ENCODE measurements at regions not wholly inside any gene's neighbourhood (a gene's known extent, or its start where the extent isn't known, plus 50 kb on each side); places are given as distances from the start of the nearest gene placed in this dataset.

GRCh38 chr15:69996321-69997160 lies 101.2 kb downstream of the TLE3 start:
- peaks cover 51 to 80% (median 76%) of the 10 kb centered on the region in 3 donors for H3K4me1 Mint-ChIP-seq
- H3K27ac Mint-ChIP-seq = peak overlapping the region in 2 of 3 donors; percentile 69 to 84
- H3K4me3 Mint-ChIP-seq = peak overlapping the region in 2 of 4 donors; percentile 73 to 87

GRCh38 chr15:69997161-69997485 lies 100.6 kb downstream of the TLE3 start:
- Mint-ChIP-seq H3K27me3 (peaks cover 2% of the 10 kb centered on the region), H3K27ac (peak overlapping the region in 2 of 3 donors; percentile 69 to 84), H3K4me3 (peak overlapping the region in 1 of 4 donors; percentile 87), H3K36me3 (peaks cover 12% of the 10 kb centered on the region), H3K9me3 (peaks cover 0 to 2% (median 2%) of the 10 kb centered on the region in 3 donors), H3K4me1 (peaks cover 57 to 85% (median 79%) of the 10 kb centered on the region in 3 donors)

More at GRCh38 chr15:69996321-69997160, 101.2 kb downstream of the TLE3 start:
- H3K9me3 Mint-ChIP-seq = peaks cover 0 to 2% (median 1%) of the 10 kb centered on the region in 3 donors
- peaks cover 2% of the 10 kb centered on the region for H3K27me3 Mint-ChIP-seq
- H3K36me3 Mint-ChIP-seq = peaks cover 12% of the 10 kb centered on the region

Measured in IgD-negative memory B cell (primary cell).